ENCODE measurements at regions not wholly inside any gene's neighbourhood (a gene's known extent, or its start where the extent isn't known, plus 50 kb on each side); places are given as distances from the start of the nearest gene placed in this dataset.

GRCh38 chr4:15370296-15370695 lies 57.5 kb upstream of the C1QTNF7 start:
- TF ChIP-seq CTCF (IDR thresholded peaks at IDR 0.05 in 8 of 11, conservative IDR thresholded peaks at IDR 0.05 in 3 of 11): no peak
- TF ChIP-seq POLR2AphosphoS5 (IDR thresholded peaks at IDR 0.05): no peak
- TF ChIP-seq POLR2A (IDR thresholded peaks at IDR 0.05): no peak
